SK-N-SH (cell line): ENCODE measurements at regions not wholly inside any gene's neighbourhood (a gene's known extent, or its start where the extent isn't known, plus 50 kb on each side); places are given as distances from the start of the nearest gene placed in this dataset.
A peak's percentile ranks its signal among the peaks of the same experiment; 100 is the strongest.

Source experiments
- CTCF ChIA-PET: fragments of 300-600, 350-600 bp; formaldehyde crosslinking; extraction: SDS; loops from one replicate; lab custom pipeline; 2021; lab: Yijun Ruan, JAX
- POLR2A ChIA-PET: fragments of 350-600 bp; sonication (Branson Sonifier 250); formaldehyde crosslinking; extraction: SDS; loops from one replicate; lab custom pipeline; 2020; ENCODE audit warnings: antibody characterized with exemption, inconsistent platforms; lab: Yijun Ruan, JAX
- DNase-seq: peaks from one replicate; pipeline ENCODE4 v3.0.0; 2012
- H2AFZ ChIP-seq: fragments of 200-600 bp; sonication (generic); 2 replicates; pipeline ENCODE4 v1.8.1; 2016; ENCODE audit warnings: antibody characterized with exemption, mild to moderate bottlenecking, low read depth
- H3F3A ChIP-seq: fragments of 200-600 bp; sonication (generic); replicated peaks from 2 replicates; pipeline ENCODE3; 2016; ENCODE audit warnings: antibody characterized with exemption, mild to moderate bottlenecking; ENCODE audit not compliant: insufficient read depth
- H3K27ac ChIP-seq, 2 experiments: fragments of 200-500 bp in 1 of 2; fragments of 200-600 bp in 1 of 2; sonication (Bioruptor generic) in 1 of 2; sonication (generic), shearing (Covaris generic) in 1 of 2; 2 replicates each; pipeline versions ENCODE4 v1.5.1 to v1.6.1; 2014 to 2016; ENCODE audit warnings: low read depth in 2 of 2, inconsistent platforms in 1 of 2, low read length in 1 of 2, mild to moderate bottlenecking in 1 of 2, mixed read lengths in 1 of 2
- H3K27me3 ChIP-seq: fragments of 200-600 bp; sonication (generic), shearing (Covaris generic); 2 replicates; pipeline ENCODE4 v1.6.1; 2016; ENCODE audit warnings: mixed run types; ENCODE audit not compliant: insufficient read depth
- H3K36me3 ChIP-seq, 2 experiments: fragments of 200-500 bp in 1 of 2; fragments of 200-600 bp in 1 of 2; sonication (Bioruptor generic) in 1 of 2; sonication (generic) in 1 of 2; replicated peaks in 1 of 2; 2 replicates each; pipeline versions ENCODE3 to v1.5.1; 2014 to 2016; ENCODE audit warnings: low read length in 1 of 2, mild to moderate bottlenecking in 1 of 2; ENCODE audit not compliant: insufficient read depth in 2 of 2, control insufficient read depth in 1 of 2
- H3K4me1 ChIP-seq, 2 experiments: fragments of 200-500 bp in 1 of 2; fragments of 200-600 bp in 1 of 2; sonication (Bioruptor generic) in 1 of 2; sonication (generic), shearing (Covaris generic) in 1 of 2; 2 replicates each; pipeline versions ENCODE4 v1.5.1 to v1.6.1; 2014 to 2016; ENCODE audit warnings: low read depth in 1 of 2, low read length in 1 of 2, mixed run types in 1 of 2; ENCODE audit not compliant: insufficient read depth in 2 of 2, control insufficient read depth in 1 of 2
- H3K4me2 ChIP-seq: fragments of 200-600 bp; sonication (generic), shearing (Covaris generic); 2 replicates; pipeline ENCODE4 v1.6.1; 2017; ENCODE audit warnings: mixed run types
- H3K4me3 ChIP-seq, 2 experiments: fragments of 200-500 bp in 1 of 2; fragments of 200-600 bp in 1 of 2; sonication (Bioruptor generic) in 1 of 2; sonication (generic), shearing (Covaris generic) in 1 of 2; 2 replicates each; pipeline versions ENCODE4 v1.5.1 to v1.8.1; 2014 to 2016; ENCODE audit warnings: low read depth in 2 of 2, inconsistent platforms in 1 of 2, low read length in 1 of 2, mild to moderate bottlenecking in 1 of 2, mixed read lengths in 1 of 2, moderate library complexity in 1 of 2
- H3K79me2 ChIP-seq: fragments of 200-600 bp; sonication (generic); 2 replicates; pipeline ENCODE4 v1.8.1; 2017; ENCODE audit warnings: mild to moderate bottlenecking; ENCODE audit not compliant: insufficient read depth
- H3K9ac ChIP-seq: fragments of 200-600 bp; sonication (generic); 2 replicates; pipeline ENCODE4 v1.6.1; 2017; ENCODE audit warnings: mixed run types
- H3K9me2 ChIP-seq: fragments of 200-600 bp; sonication (generic); 2 replicates; pipeline ENCODE4 v1.6.1; 2017; ENCODE audit warnings: mixed run types
- H3K9me3 ChIP-seq: fragments of 200-600 bp; sonication (generic); 2 replicates; pipeline ENCODE4 v1.6.1; 2017; ENCODE audit warnings: mixed run types, mild to moderate bottlenecking, moderate library complexity
- H4K20me1 ChIP-seq: fragments of 200-600 bp; sonication (generic); 2 replicates; pipeline ENCODE4 v1.6.1; 2017; ENCODE audit warnings: mild to moderate bottlenecking, mixed run types; ENCODE audit not compliant: insufficient read depth
- CHD2 ChIP-seq: fragments of 150-350 bp; IDR thresholded peaks from 2 replicates; pipeline ENCODE4 v1.6.1; 2018; ENCODE audit warnings: low read length; ENCODE audit not compliant: partially characterized antibody
- ELF1 ChIP-seq: IDR thresholded peaks from 2 replicates; pipeline ENCODE4 v1.4.0; 2012
- EZH2phosphoT487 ChIP-seq: fragments of 200-600 bp; sonication (generic); IDR thresholded peaks from 2 replicates; pipeline ENCODE4 v1.6.1; 2017; ENCODE audit warnings: low read depth, mixed run types, mild to moderate bottlenecking, antibody characterized with exemption, moderate library complexity, borderline replicate concordance
- FOXJ3 ChIP-seq: sonication (generic); formaldehyde crosslinking; IDR thresholded peaks from 2 replicates; pipeline ENCODE4 v1.5.1; 2020; ENCODE audit warnings: mild to moderate bottlenecking, missing genetic modification reagents
- MEF2A ChIP-seq: IDR thresholded peaks from 2 replicates; pipeline ENCODE4 v1.4.0; 2012; ENCODE audit warnings: low read depth, borderline replicate concordance
- NRF1 ChIP-seq: IDR thresholded peaks from 2 replicates; pipeline ENCODE4 v1.6.1; 2012; ENCODE audit warnings: low read depth, mild to moderate bottlenecking, low read length
- POLR2AphosphoS5 ChIP-seq: IDR thresholded peaks from 2 replicates; pipeline ENCODE4 v1.6.1; 2012; ENCODE audit warnings: low read depth, low read length
- RFX5 ChIP-seq: IDR thresholded peaks from 2 replicates; pipeline ENCODE4 v1.6.1; 2012; ENCODE audit warnings: mild to moderate bottlenecking, improper control_type of control experiment, low read length
- SMC3 ChIP-seq: IDR thresholded peaks from 2 replicates; pipeline ENCODE4 v1.6.1; 2012; ENCODE audit warnings: low read depth, low read length, improper control_type of control experiment
- TAF1 ChIP-seq: IDR thresholded peaks from 2 replicates; pipeline ENCODE4 v1.6.1; 2012; ENCODE audit warnings: low read depth, mild to moderate bottlenecking, low read length, moderate library complexity, borderline replicate concordance
- TCF12 ChIP-seq: IDR thresholded peaks from 2 replicates; pipeline ENCODE4 v1.4.0; 2012
- YY1 ChIP-seq: IDR thresholded peaks from 2 replicates; pipeline ENCODE4 v1.4.0; 2012; ENCODE audit warnings: low read depth, mild to moderate bottlenecking
- WGBS: methylation state at CpG from one replicate; pipeline ENCODE4 v1.1.6; 2017; ENCODE audit warnings: low lambda C conversion rate; 5-methylcytosine and 5-hydroxymethylcytosine counted together
- TF ChIP-seq, protein P1 (sequence below): IDR thresholded peaks from 2 replicates; pipeline ENCODE4 v1.4.0; 2012; ENCODE audit warnings: low read depth, borderline replicate concordance
- TF ChIP-seq, protein P2 (sequence below): IDR thresholded peaks from 2 replicates; pipeline ENCODE4; 2012
- TF ChIP-seq, protein P3 (sequence below): IDR thresholded peaks from 2 replicates; pipeline ENCODE4 v1.4.0; 2012; ENCODE audit warnings: low read depth
- TF ChIP-seq, protein P4 (sequence below): IDR thresholded peaks from 2 replicates; pipeline ENCODE4 v1.4.0; 2012; ENCODE audit warnings: low read depth, borderline replicate concordance
- TF ChIP-seq, protein P5 (sequence below): fragments of 150-350 bp; IDR thresholded peaks from 2 replicates; pipeline ENCODE4 v1.6.1; 2016; ENCODE audit warnings: mild to moderate bottlenecking, low read depth, low read length

DNA sequence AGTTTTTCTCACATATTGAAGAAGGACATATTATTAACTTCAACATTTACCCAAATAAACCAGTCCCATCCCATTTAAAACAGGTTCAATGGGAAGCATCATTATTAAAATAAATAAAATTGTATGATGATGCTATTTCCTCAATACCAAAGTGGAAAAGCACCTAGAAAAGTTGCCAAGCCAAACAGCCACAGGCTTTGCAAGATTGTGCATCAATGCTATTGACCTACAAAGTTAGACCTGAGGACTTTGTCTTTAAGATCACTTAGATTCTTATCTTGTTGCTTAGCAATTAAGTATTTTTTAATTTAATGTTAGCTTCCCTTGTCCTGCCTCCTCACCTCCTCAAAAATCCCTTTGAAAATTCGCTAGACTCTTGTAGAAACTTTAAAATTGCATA lies 132.1 kb downstream of the SAMD5 start:
- no peaks in the 10 kb centered on the region for H4K20me1 ChIP-seq
- no peak overlapping the region for H2AFZ ChIP-seq
- no peak overlapping the region for H3K9ac ChIP-seq
- H3K4me1 ChIP-seq: no peaks in the 10 kb centered on the region; a peak in 1 of 4 replicates
- POLR2A ChIA-PET: no interaction called here
- no peaks in the 10 kb centered on the region for H3K27me3 ChIP-seq
- H3K27ac ChIP-seq: no peak overlapping the region
- no peak overlapping the region for H3K4me3 ChIP-seq
- no peaks in the 10 kb centered on the region for H3K9me2 ChIP-seq
- no peaks in the 10 kb centered on the region for H3K9me3 ChIP-seq
- H3K79me2 ChIP-seq: no peaks in the 10 kb centered on the region
- no peaks in the 10 kb centered on the region for H3K36me3 ChIP-seq
- H3F3A ChIP-seq: no peaks in the 10 kb centered on the region
- no peak overlapping the region for H3K4me2 ChIP-seq
- CTCF ChIA-PET: no interaction called here
- DNase-seq: no peak
- TF ChIP-seq, protein P1, sequence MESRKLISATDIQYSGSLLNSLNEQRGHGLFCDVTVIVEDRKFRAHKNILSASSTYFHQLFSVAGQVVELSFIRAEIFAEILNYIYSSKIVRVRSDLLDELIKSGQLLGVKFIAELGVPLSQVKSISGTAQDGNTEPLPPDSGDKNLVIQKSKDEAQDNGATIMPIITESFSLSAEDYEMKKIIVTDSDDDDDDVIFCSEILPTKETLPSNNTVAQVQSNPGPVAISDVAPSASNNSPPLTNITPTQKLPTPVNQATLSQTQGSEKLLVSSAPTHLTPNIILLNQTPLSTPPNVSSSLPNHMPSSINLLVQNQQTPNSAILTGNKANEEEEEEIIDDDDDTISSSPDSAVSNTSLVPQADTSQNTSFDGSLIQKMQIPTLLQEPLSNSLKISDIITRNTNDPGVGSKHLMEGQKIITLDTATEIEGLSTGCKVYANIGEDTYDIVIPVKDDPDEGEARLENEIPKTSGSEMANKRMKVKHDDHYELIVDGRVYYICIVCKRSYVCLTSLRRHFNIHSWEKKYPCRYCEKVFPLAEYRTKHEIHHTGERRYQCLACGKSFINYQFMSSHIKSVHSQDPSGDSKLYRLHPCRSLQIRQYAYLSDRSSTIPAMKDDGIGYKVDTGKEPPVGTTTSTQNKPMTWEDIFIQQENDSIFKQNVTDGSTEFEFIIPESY: no peak
- TF ChIP-seq ELF1 (no peak), CHD2 (no peak), YY1 (no peak)
- TF ChIP-seq, protein P2, sequence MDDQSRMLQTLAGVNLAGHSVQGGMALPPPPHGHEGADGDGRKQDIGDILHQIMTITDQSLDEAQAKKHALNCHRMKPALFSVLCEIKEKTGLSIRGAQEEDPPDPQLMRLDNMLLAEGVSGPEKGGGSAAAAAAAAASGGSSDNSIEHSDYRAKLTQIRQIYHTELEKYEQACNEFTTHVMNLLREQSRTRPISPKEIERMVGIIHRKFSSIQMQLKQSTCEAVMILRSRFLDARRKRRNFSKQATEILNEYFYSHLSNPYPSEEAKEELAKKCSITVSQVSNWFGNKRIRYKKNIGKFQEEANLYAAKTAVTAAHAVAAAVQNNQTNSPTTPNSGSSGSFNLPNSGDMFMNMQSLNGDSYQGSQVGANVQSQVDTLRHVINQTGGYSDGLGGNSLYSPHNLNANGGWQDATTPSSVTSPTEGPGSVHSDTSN: no peak
- 0% methylated on average over 1 of the region's 1 CpG for WGBS

DNA sequence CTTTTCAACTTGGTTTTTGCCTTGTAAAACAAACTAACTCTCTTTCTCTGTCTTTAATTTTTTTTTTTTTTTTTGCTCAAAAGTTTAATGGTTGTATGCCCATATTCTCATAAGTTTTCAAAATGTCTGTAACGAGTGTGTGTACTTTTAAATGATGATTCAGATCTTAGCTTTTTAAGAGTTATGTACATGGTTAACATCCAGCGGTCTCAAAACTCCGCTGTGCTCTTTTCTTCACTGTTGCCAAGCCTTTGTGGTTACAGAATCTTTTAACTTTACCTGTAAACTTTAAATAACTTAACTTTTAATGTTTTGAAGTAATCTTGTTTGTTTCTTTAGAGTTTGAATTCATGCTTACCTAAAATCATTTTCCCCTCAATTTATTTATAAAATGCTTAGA lies 133.0 kb downstream of the SAMD5 start:
- ChIA-PET POLR2A (no interaction called here), CTCF (no interaction called here)
- no peaks in the 10 kb centered on the region for H3K9me2 ChIP-seq
- no peaks in the 10 kb centered on the region for H3K9me3 ChIP-seq
- H3K4me2 ChIP-seq: no peak overlapping the region
- WGBS: 28% methylated on average over 3 of the region's 3 CpGs
- no peaks in the 10 kb centered on the region for H3K27me3 ChIP-seq
- peak overlapping the region; percentile 59; the same call in 1 of the 2 replicates for H2AFZ ChIP-seq
- H3K79me2 ChIP-seq: no peaks in the 10 kb centered on the region
- no peaks in the 10 kb centered on the region for H3F3A ChIP-seq
- no peaks in the 10 kb centered on the region for H4K20me1 ChIP-seq
- no peak overlapping the region for H3K9ac ChIP-seq
- H3K4me3 ChIP-seq: no peak overlapping the region
- no peaks in the 10 kb centered on the region; a peak in 1 of 4 replicates for H3K4me1 ChIP-seq
- H3K36me3 ChIP-seq: no peaks in the 10 kb centered on the region
- no peak for DNase-seq
- H3K27ac ChIP-seq: no peak overlapping the region
- TF ChIP-seq MEF2A (no peak), CHD2 (no peak), EZH2phosphoT487 (no peak), RFX5 (no peak), ELF1 (no peak), TAF1 (no peak), NRF1 (no peak), SMC3 (no peak), TCF12 (no peak), POLR2AphosphoS5 (no peak), FOXJ3 (CRISPR knock-in tag) (no peak)
- TF ChIP-seq, protein P3, sequence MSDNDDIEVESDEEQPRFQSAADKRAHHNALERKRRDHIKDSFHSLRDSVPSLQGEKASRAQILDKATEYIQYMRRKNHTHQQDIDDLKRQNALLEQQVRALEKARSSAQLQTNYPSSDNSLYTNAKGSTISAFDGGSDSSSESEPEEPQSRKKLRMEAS: no peak
- TF ChIP-seq, protein P1: no peak
- TF ChIP-seq, protein P4, sequence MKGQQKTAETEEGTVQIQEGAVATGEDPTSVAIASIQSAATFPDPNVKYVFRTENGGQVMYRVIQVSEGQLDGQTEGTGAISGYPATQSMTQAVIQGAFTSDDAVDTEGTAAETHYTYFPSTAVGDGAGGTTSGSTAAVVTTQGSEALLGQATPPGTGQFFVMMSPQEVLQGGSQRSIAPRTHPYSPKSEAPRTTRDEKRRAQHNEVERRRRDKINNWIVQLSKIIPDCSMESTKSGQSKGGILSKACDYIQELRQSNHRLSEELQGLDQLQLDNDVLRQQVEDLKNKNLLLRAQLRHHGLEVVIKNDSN: no peak
- TF ChIP-seq, protein P5, sequence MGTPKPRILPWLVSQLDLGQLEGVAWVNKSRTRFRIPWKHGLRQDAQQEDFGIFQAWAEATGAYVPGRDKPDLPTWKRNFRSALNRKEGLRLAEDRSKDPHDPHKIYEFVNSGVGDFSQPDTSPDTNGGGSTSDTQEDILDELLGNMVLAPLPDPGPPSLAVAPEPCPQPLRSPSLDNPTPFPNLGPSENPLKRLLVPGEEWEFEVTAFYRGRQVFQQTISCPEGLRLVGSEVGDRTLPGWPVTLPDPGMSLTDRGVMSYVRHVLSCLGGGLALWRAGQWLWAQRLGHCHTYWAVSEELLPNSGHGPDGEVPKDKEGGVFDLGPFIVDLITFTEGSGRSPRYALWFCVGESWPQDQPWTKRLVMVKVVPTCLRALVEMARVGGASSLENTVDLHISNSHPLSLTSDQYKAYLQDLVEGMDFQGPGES: no peak
